HG03103 (cell line): ENCODE measurements at regions not wholly inside any gene's neighbourhood (a gene's known extent, or its start where the extent isn't known, plus 50 kb on each side); places are given as distances from the start of the nearest gene placed in this dataset.
A peak's percentile ranks its signal among the peaks of the same experiment; 100 is the strongest.

Experiments
- ATAC-seq: cut with Tn5 transposase; IDR thresholded peaks from one replicate; pipeline ENCODE4 v1.9.1; 2021; ENCODE audit warnings: low read depth; ENCODE audit not compliant: unreplicated experiment

DNA sequence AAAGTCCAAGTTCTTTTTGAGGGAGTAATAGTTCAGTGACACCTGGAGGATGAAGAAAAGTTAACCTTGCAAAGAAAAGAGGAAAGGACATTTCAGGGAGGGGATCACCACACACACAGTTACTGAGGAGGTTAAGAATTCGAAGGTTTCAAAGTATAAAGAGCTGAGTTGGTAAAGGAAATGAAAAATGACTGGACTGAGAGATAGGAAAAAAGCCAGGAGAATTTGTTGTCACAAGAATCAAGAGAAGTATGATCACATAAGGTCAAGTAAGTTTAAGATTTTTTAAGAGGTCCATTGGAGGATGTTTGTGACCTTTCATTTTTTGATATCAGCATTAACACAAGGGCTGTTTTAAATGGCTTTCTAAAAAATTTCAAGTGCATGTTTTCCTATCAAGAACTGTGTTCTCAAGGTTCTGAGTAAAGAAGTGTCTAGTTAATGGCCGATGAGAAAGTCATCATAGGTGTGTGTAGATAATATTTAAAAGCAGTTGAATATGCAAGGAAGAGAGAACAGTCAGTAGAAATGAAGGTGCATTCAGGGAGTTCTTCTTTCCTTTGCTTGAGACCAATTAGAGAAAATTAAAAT, 189.2 kb upstream of the RBMS3 start:
- no peak for ATAC-seq

DNA sequence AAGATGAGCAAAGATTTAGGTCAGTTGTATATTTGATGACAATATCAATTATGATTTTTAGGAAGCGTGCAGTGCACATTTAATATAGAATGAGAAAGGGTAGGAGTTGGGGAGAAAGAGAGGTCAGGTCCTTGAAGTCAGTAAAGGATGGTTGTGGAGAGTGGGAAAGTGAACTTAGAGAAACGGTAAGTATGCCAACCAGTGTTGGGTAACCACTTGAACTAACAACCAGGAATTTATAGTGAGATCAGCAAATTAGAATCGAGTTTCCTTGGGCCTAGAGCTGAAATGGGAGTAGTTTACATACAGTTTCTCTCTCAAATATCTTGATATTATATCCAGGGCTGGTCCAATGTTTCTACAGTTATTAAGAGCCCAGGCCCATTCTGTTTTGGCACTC, 188.5 kb upstream of the RBMS3 start:
- no peak for ATAC-seq

DNA sequence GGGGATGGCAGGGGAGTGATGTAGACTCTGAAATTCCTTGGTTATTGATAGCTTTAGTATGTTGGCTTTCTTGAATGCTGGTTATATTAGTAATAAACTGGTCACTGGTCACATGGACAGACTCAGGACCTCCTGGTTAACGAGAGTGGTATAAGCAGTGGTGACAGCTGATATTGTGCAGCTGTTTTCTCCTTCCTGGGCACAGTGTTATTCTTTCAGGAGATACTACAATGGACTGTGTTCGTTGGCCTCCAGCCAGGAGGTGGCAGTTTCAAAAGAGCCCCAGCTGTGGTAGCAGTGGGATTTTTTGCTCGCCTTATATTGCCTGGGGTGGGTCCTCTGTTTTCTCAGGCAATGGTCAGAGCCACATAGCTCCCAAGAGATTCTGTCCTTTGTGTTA, 181.6 kb upstream of the RBMS3 start:
- no peak for ATAC-seq

DNA sequence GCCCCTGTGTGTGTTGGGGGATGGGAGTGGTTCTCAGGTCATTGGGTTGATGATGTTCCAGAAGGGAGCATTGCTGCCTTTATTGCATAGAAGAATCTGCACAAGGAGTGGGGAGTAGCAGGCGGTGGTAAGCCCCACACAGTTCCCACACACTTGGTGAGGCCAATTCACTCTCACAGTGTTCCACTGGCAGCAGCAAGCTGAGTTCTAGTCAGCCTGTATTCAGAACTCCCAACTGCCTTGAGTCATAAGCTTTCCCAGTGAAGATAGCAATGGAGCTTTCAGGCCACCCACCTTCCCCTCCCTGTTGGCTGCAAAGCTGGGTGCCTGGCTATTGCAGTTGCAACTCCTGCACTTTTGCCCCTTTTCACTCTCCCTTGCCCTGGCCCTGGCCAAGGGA, 181.1 kb upstream of the RBMS3 start:
- no peak for ATAC-seq

DNA sequence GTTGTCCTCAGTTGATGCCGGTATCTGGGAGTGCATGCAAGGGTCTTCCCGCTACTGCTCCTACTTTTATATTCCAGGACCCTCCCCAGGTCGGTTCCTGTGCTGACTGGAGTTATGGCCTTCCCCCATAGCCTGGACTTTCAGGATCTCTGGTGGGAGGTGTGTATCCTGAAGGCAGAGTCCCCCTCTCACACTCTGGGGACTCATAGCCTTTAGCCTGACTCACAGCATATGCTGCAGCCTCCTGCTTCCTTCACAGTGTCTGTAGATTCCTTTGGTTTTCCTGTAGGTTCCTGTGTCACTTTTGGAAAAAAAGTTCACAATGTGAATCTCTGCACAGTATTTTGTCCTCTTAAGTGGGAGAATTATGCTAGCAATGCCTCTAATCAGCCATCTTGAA, 180.6 kb upstream of the RBMS3 start:
- no peak for ATAC-seq

DNA sequence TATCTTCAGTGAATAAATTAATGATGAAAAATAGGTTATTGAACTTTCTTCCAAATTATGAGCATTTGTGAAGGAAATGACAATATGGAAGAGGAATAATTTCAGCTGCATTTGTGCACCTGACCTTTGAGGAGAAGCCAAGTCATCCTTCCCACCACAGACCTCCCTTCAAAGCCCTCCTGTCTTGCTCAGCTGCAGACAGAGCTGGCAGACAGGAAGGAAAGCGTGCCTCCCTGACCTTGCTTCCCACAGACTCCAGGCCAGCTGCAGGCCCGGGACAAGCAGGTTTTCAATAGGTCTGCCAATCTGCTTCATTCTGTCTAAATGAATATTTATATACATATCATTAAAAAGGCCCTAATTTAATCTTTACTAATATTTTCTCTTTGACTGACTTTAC, 152.9 kb upstream of the RBMS3 start:
- no peak for ATAC-seq

DNA sequence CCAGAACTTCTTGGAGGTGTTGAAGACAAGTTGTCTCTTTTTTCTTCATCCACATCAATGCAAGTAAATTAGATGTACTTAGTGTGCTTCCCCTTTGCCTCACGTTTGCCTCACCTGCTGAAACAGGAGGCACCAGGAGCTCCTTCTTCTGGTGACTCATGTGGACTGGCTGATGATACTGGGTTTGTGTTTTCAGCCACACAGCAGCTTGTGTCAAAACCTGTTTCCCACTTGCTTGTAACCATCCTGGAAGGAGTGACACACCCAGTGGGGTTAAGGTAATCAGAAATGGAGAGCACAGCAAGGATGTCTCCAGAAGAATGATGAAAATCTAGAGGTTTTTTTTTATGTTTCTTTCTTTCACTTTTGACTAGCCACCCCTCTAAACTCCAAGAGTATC, 143.3 kb upstream of the RBMS3 start:
- ATAC-seq: no peak

DNA sequence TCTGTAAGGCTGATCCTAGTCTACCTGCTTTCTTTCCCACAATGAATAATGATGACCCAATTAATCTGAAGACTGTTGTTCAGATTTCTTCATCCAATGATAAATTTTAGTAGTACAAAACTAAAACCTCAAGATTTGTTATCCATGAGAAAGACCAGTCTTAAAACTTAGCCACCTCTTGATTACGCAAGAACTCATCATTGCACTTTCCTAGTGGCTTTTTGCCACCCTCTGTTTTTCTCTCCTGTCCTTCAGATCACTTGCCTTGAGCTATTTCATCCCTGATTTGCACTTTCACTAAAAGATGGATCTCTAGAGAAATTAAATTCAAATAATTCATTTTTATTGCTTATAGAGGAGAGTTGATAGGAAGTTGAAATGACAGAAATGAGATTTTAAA, 142.7 kb upstream of the RBMS3 start:
- ATAC-seq: no peak

DNA sequence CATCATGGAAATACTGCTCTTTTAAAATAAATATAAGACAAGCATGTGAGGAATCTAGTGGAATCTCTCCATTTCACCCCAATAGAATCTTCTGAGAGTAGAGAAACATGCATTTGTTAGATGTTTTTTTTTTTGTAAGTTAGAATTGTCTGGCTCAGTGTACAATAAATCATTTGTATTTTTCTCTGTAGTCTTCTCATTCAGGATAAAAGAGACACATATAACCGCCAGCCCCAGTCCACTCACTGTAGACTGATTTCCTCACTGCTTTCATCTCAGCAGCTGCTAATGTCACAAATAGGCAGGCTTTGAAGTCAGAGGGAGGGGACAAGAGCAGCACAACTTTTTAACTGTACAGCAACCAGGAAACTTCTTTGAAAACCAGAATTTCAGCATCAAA, 140.2 kb upstream of the RBMS3 start:
- no peak for ATAC-seq

DNA sequence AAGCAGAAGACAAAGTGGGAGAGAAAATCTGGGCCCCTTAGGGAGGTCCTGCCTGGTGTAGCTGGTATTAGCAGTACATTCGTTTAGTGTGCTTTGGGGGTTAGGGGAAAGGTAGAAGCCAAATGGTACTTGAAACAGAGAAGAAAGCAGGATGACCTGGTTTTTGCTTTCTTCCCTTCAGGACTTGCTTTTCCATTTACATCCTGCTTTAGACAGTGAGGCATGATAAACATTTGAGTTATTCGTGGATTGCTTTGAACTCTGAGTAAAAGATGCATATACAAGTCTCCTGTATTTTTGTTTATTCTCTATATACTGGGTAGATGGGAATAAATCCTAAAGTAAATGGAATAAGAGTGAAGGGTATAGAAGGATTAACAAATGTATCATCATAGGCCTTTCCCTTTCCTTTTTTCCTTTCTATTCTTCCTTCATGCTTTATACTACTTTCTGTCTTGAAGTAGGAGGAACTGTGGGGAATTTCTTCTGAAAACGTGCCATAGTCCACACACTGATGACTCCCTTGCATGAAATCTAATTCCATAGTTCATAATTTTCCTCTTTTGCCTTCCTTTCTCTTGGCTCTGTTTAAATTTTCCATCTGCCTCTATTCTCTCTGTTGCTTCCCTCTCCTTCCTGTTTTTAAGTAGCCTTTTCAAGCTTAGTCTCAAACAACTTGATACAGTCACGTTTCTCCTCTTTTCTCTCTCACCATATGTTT, 139.5 kb upstream of the RBMS3 start:
- ATAC-seq: no peak

DNA sequence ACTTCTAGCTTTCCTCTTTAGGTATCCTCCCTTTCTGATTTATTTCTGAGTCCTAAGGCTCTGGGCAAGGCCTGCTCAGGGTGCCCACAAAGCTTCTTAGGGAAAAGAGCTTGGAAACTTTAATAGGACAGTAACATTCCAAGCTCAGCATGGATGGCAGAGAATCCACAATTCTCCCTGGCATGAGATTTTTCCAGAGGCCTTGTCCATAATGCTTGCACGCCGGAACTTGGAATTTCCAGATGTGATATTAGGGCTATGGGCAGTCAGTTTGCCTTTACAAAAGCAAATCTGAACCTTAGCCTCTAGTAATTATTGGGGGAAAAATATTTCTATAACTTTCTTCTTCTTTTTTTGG, 139.0 kb upstream of the RBMS3 start:
- ATAC-seq: no peak

DNA sequence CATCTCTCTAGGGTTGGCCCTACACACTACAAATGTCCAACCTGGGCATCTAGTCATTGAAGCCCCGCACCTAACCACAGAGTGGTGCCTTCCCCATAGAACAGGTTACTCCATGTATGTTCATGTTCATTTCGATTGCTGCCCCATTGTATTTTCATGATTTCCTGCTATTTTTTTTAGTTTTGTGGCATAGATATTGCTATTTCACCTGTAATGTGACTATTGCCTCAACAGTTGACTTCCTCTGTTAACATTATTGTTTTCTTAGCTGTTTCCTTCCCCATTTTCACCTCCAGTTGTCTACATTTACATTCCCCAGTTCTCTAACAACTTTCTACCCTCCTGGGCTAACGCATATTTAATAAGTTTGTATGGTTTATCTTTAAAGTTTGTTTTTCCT, 137.7 kb upstream of the RBMS3 start:
- no peak for ATAC-seq

DNA sequence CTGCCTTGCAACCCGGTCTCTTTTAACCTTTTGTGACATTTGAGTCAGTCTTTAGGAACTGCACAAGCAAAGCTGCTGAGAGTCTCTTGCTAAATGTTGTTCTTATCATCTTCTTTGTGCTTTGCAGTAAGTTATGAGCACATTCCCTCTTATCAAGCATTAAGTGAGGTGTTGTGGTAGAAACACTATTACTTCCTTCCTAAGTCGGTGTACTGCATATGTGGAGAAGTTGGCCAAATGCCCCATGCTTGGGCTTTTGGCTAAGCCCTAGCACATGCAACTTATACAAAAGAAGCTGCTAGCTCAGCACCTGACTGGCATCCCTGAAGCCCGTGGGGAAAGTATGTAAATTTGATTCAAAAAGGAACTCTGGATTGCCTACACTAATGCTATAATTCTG, 136.5 kb upstream of the RBMS3 start:
- no peak for ATAC-seq

DNA sequence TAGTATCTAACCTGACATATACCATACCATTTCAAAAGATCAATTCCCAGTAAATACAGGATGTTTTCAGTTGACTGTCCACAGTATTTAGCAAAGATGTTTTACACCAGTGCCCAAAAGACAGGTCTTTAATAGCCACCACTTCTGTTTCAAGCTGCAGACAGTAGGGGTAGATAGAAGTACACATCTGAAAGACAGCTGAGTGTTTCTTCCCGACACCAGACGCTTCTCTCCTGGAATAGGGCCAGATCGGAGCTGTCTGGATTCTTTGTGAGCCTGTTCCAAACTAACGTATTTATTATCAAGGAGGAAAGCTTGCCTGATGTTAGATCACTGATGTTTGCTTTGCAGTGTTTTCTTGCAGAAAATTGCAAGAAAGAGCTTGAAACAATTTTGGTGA, 136.1 kb upstream of the RBMS3 start:
- ATAC-seq: no peak

DNA sequence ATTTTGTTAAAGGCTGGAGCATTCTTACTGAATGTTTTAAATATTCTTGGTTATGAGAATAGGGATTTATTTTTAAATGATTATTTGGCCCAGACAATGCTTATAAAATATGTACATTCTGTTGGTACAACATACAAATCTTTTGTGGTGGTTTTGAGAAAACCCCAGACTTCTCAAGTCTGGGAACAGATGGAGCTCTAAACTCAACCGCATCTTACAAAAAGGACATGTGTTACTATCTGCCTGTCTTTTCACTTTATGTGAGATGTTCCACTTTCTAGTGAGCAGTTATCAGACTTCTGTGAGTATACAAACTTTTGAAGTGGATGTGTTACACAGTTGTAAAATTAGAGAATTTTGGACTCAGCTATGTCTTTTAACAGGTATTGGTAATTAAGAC, 135.5 kb upstream of the RBMS3 start:
- ATAC-seq: no peak

DNA sequence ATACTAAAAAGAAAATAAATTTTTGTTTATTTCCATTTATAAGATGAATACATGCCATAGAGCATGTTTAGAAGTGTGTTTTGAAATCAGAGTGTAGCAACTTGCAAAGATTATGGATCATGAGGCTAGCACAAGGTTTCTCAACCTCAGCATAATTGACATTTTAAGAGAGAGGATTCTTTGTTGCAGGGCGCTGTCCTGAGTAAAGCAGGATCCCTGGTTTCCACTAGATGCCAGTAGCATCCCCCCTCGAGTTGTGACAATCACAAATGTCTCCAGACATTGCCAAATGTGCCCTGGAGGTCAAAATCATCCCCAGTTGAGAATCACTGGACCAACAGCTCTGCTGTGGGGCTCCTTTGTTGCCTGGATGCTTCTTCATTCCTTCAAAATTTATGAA, 128.5 kb upstream of the RBMS3 start:
- ATAC-seq: no peak

DNA sequence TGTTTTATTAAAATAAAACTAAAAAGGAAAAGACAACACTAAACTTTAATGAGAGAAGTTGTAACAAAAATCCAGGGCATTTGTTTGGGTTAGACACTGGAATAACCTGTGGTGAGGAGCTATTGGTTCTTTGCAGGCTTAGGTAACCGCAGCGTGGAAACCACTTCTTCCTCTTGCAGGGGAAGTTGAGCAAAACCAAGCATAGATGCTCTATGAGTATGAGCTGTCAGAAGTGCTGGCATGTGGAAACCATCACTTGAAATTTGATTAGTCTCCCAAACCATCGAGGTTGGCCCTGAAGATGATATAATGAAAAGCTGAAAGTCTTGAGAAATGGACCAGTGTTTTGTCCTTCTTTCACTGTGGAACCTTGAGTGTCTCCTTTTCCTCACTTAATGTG, 127.1 kb upstream of the RBMS3 start:
- peak; percentile 70 for ATAC-seq

DNA sequence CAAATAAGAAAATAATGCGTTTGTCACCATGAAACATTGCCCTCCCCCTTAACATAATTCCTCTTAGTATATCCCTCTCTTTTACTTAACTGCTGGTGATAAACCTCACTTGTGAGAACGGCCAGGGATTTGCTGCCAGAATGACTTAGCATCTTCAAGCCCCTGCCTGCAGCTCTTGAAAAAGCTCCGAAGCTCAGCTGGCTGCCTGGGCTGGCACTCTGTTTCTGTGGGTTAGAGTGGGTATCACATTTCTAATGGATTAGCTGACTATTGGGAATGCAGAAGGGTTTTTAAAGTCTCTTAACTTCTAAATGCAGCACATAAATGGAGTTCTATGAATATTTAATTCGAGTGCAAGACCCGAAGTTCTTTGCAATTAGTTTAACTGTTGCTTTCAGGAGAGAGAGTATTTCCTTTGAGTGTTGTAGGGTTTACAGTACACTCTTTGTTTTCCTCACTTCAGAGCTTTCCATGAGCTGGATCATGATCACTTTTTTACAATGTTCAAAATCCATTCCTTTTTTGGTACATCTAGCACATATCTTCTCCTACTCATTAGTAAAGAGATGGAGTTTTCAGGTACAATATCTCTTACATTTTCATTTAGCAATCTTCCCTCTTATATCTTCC, 124.7 kb upstream of the RBMS3 start:
- ATAC-seq: no peak

DNA sequence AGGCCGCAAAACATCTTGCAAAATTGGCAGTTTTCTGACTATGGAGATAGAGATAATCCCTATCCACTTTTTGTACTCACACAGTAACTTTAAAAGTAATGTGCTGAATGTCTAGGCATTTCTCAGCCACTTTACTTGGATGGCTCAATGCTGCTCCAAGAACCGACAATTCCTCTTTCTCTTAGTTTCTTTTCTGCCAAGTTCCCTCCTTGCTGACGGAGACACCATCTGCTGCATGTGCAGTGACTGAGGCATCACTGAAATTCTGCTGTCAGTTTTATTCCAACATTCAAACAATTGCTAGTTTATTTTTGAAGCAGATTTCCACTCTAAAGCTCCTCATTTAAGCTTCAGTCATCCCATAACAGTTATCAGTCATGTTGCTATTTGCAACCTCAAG, 116.0 kb upstream of the RBMS3 start:
- ATAC-seq: no peak

DNA sequence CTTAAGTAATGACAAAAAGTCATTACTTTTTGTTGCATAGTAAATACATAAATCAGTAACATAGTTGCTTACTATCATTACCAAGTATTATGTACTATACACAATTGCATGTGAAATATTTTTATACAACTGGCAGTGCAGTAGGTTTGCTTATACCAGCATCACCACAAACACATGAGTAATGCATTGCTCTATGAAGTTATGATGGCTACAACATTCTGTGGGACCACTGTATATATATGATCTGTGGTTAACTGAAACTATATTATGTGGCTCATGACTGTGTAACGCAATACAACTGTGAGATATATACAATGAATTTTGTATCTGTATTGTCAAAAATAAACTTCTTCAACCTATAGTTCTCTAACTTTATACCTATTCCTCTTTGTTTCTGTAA, 113.7 kb upstream of the RBMS3 start:
- no peak for ATAC-seq

DNA sequence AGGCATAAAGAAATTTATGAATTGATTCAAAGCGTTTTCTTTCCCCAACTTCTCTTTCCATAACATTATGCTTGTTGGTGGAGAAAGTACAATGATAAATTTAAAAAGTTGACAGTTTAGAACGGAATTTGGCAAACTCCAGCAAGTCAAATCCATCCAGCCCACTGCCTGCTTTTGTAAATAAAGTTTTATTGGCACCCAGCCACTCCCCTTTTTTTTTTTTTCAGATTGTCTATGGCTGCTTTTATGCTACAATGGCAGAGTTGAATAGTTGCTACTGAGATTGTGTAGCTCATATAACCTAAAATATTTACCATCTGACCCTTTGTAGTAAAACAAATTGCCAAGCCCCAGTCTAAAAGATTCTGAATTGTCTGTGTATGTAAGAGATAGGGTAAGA, 112.8 kb upstream of the RBMS3 start:
- no peak for ATAC-seq

DNA sequence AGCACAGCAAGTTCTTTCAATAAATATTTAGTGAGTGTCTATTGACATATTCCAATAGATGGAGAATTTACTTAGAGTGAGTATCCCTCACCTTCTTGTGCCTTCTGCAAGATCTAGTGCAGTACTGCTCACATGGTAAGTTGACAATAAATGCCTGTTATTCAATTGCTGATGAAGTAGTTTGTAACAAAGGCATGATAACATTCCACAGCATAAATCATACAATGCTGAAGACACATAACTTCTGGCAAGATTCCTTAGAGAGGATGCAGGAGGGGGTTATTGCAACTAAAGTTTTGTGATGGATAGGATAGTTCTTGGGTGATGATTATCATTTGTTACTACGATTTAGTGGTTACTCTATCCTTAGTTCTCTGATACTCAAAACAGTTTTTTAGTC, 112.2 kb upstream of the RBMS3 start:
- ATAC-seq: no peak
